ENCODE measurements at regions not wholly inside any gene's neighbourhood (a gene's known extent, or its start where the extent isn't known, plus 50 kb on each side); places are given as distances from the start of the nearest gene placed in this dataset.

DNA sequence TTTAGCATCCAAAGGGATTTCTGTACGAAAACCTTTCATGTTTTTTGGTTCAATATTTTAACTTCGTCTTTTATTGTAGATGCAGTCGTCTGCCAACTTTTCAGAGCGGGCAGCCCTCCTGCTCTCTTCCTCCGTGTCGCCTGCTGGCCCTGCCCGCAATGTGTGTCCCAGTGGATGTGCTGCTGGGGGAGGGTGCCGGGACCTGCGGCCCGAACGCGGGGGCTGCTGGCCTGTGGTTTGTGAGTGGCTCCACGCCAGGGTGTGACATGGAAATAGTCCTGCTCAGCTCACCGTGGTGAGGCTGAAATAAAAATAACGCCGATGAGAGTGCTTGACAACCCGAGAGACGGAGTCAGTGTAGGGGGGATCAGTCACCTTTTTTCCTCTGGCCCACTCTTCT, 59.7 kb upstream of the GRPEL1 start:
- TF ChIP-seq, protein P1, sequence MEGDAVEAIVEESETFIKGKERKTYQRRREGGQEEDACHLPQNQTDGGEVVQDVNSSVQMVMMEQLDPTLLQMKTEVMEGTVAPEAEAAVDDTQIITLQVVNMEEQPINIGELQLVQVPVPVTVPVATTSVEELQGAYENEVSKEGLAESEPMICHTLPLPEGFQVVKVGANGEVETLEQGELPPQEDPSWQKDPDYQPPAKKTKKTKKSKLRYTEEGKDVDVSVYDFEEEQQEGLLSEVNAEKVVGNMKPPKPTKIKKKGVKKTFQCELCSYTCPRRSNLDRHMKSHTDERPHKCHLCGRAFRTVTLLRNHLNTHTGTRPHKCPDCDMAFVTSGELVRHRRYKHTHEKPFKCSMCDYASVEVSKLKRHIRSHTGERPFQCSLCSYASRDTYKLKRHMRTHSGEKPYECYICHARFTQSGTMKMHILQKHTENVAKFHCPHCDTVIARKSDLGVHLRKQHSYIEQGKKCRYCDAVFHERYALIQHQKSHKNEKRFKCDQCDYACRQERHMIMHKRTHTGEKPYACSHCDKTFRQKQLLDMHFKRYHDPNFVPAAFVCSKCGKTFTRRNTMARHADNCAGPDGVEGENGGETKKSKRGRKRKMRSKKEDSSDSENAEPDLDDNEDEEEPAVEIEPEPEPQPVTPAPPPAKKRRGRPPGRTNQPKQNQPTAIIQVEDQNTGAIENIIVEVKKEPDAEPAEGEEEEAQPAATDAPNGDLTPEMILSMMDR (IDR thresholded peaks at IDR 0.05): no peak
- TF ChIP-seq POLR2A (IDR thresholded peaks at IDR 0.05): no peak

Data from prostate gland (tissue), 2 donors.